ENCODE measurements at regions not wholly inside any gene's neighbourhood (a gene's known extent, or its start where the extent isn't known, plus 50 kb on each side); places are given as distances from the start of the nearest gene placed in this dataset.

DNA sequence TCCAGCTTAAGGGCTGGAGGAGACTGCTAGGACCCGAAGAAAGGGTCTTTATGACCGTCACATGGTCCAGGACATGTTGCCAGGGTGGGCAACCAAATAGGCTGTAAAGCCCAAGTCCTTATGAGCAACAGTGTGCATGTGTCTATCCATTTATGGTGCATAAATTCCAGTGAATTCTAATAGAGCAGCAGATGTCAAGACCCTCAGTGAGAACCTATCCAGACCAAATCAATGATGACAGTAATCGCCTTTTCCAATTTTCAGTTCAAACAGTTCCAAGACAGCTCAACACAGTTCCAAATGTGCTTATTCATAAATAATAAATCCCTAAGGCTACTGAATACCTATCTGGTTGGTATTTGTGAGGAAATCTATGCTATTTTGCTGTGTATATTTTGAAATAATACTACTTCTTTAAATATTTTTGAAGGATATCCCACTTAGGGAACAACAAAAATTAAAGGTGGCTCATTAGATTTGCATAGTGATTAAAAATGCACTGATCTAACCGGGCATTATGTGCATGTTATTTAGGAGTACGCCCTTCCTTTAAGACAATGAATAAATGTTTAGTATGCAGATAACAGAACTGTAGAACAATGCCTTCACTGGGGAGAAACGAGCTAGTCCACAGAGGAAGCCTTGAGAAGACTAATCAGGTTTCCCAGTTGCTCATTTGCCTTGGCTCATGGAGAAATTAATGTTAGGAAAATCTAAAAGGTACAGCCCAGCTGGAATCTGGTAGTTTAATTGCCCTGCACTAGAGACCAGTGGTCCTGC lies 519.5 kb upstream of the CHAC2 start:
- in situ Hi-C loops (cut with MboI; ENCODE audit: low sequenced_read_pairs, unreplicated experiment) = no loop called here
- TF ChIP-seq, protein P1, sequence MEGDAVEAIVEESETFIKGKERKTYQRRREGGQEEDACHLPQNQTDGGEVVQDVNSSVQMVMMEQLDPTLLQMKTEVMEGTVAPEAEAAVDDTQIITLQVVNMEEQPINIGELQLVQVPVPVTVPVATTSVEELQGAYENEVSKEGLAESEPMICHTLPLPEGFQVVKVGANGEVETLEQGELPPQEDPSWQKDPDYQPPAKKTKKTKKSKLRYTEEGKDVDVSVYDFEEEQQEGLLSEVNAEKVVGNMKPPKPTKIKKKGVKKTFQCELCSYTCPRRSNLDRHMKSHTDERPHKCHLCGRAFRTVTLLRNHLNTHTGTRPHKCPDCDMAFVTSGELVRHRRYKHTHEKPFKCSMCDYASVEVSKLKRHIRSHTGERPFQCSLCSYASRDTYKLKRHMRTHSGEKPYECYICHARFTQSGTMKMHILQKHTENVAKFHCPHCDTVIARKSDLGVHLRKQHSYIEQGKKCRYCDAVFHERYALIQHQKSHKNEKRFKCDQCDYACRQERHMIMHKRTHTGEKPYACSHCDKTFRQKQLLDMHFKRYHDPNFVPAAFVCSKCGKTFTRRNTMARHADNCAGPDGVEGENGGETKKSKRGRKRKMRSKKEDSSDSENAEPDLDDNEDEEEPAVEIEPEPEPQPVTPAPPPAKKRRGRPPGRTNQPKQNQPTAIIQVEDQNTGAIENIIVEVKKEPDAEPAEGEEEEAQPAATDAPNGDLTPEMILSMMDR (IDR thresholded peaks at IDR 0.05; ENCODE audit: borderline replicate concordance, control extremely low read depth, extremely low read depth, insufficient read depth, missing control alignments) = no peak
- no peak for DNase-seq (ENCODE audit: low spot score)

DNA sequence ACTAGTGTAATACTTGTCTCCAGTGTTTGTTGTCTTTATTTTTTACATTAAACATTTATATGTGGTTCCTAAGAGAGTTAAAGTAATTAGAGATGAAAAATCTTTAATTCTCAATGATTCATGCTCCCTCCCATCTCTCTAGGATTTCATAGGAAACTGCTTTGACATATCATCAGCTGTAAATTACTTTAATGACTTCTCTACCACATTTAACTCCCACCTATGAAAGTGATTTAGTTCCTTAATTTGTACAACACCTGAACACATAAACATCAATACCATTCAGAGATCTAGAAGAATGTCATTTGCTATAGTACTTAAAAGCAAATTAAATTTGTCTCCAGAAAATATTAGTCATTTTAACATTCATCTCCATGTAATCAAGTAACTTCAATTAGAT lies 524.2 kb upstream of the CHAC2 start:
- DNase-seq (ENCODE audit: low spot score) = no peak
- TF ChIP-seq, protein P1 (IDR thresholded peaks at IDR 0.05; ENCODE audit: borderline replicate concordance, control extremely low read depth, extremely low read depth, insufficient read depth, missing control alignments) = no peak
- in situ Hi-C loops (cut with MboI; ENCODE audit: low sequenced_read_pairs, unreplicated experiment) = no loop called here

DNA sequence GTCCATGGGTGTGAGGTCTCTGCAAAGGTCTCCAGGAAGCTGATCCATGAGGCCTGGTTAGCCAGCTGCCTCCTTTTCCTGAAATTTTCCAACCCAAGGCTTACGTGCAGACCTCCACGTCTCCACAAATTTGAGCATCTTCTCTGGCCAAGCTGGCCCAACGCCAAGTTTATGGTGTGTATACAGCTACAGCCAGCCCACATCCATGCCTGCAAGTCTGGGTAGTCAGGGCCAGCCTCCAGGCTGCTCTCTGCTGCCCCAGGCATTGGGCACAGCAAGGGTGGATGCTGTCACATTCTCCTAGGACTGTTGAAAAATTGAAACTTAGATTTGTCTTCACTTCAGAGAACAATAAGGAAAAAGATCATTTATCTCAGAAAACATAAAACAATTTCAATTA lies 525.5 kb upstream of the CHAC2 start:
- in situ Hi-C loops (cut with MboI; ENCODE audit: low sequenced_read_pairs, unreplicated experiment) = no loop called here
- no peak for DNase-seq (ENCODE audit: low spot score)
- TF ChIP-seq, protein P1 (IDR thresholded peaks at IDR 0.05; ENCODE audit: borderline replicate concordance, control extremely low read depth, extremely low read depth, insufficient read depth, missing control alignments) = no peak

DNA sequence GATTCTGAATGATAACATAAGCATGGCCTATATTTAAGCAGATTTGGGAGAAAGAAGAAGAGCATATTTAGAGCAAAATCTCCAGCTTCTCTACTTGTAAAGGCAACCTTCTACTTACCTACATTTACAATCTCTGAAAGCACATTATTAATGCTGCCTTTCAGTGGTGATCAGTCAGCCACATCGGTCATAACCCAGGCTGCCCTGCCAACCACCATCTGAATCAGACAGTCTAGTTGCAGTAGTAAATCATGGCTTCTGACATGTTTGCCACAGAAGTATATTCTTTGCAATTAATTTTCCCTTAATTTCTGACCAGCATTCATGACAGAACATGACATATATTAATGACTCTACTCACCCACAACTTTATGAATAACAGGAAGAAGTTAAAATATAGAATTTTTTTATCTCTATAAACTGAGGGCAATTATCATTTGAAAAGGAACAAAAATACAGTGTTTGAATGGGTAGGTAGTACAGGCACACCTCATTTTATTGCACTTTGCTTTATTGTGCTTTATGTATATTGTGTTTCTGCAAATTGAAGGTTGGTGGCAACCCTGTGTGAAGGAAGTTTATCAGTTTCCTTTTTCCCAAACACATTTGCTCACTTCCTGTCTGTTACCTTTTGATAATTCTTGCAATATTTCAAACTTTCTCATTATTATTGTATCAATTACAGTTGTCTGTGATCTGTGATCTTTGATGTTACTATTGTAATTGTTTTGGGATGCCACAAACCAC lies 531.6 kb upstream of the CHAC2 start:
- TF ChIP-seq, protein P1 (IDR thresholded peaks at IDR 0.05; ENCODE audit: borderline replicate concordance, control extremely low read depth, extremely low read depth, insufficient read depth, missing control alignments) = no peak
- DNase-seq (ENCODE audit: low spot score) = no peak
- in situ Hi-C loops (cut with MboI; ENCODE audit: low sequenced_read_pairs, unreplicated experiment) = no loop called here

DNA sequence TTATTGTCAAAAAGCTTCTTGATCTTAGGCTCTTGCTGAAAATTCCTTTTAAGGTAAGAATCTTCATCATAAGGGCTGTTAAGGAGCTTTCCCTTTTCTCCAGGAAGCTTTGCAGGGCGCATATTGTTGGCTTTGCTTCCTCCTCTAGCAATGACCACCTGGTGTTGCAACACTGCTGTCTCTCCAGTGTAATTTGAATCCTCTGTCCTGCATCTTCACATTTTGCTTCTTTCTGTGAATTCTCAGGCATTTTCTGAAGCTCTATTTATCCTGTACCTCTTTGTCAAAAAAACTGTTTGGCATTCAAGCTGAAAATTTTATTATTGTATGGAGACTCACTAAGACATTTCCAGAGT lies 533.1 kb upstream of the CHAC2 start:
- TF ChIP-seq, protein P1 (IDR thresholded peaks at IDR 0.05; ENCODE audit: borderline replicate concordance, control extremely low read depth, extremely low read depth, insufficient read depth, missing control alignments) = no peak
- no peak for DNase-seq (ENCODE audit: low spot score)
- in situ Hi-C loops (cut with MboI; ENCODE audit: low sequenced_read_pairs, unreplicated experiment) = no loop called here

DNA sequence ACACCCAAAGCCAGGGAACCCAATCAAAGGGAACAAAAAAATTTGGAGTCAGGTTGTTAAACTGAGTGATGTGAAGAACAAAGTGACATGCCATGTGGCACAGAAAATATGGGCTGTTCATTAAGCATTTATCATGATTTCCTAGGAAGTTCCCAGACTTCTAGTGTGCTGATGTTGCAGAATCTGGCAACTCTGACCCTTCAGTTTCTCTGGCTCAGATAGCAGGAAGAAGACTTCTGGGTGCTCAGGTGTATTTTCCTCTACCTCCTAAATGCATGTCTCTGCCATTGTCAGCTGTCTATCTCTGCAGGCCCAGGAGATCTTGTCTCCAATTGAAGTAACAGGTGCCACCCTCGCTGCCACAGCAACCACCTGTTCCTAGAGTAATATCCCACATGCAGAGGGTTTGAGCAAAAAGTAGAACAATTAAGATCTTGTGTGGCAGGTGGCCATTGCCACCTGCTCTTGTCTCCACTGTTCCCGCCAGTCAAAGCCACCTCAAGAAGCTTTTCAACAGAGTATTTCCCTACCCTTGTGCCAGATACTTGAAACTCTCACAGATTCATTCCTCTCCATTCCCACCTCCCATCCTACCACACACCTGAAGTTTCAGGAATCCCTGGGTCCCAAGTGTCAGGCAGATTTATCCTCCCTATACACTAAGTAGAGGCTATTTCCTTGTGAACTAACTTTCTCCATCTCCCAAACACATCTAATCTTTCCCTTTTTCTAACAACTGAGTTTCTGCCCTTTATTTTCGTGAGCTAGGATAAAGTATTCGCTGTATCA lies 533.7 kb upstream of the CHAC2 start:
- in situ Hi-C loops (cut with MboI; ENCODE audit: low sequenced_read_pairs, unreplicated experiment) = no loop called here
- no peak for DNase-seq (ENCODE audit: low spot score)
- TF ChIP-seq, protein P1 (IDR thresholded peaks at IDR 0.05; ENCODE audit: borderline replicate concordance, control extremely low read depth, extremely low read depth, insufficient read depth, missing control alignments) = no peak
